ENCODE measurements at regions not wholly inside any gene's neighbourhood (a gene's known extent, or its start where the extent isn't known, plus 50 kb on each side); places are given as distances from the start of the nearest gene placed in this dataset.

DNA sequence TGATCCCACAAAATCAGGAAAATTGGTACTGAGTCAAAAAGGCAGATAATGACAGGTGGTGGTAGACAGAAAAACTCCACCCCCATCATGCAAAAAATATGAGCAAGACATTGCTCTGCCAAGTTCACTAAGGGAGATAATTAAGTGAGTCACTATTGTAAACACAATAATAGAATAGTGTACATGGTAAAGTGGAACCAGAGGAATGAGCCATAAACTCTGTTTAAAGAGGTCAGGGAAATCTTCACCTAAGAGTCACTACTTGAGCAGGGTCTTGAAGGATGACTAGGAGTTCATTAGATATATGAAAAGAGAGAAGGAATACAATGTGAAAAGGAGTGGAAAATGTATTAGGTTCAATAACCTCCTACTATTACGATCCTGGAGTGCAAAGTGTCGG, 213.4 kb upstream of the PEX5L start:
- TF ChIP-seq CTCF (IDR thresholded peaks at IDR 0.05): no peak
- TF ChIP-seq EZH2 (IDR thresholded peaks at IDR 0.05; ENCODE audit: borderline replicate concordance, insufficient read depth, low read depth, low read length, poor library complexity, severe bottlenecking): no peak
- H3K4me1 Mint-ChIP-seq: no peaks in the 10 kb centered on the region
- H3K27me3 ChIP-seq (replicated peaks in 1 of 4; ENCODE audit: control extremely low read depth in 1 of 4, control insufficient read depth in 3 of 4, insufficient read depth in 4 of 4, low read length in 3 of 4): no peaks in the 10 kb centered on the region
- no peak for ATAC-seq (ENCODE audit: low read depth)
- no peak overlapping the region for H3K4me3 Mint-ChIP-seq
- CTCF ChIA-PET: no interaction called here
- H3K27me3 Mint-ChIP-seq: peaks cover 4% of the 10 kb centered on the region
- H3K9me3 ChIP-seq (ENCODE audit: control extremely low read depth in 1 of 3, control insufficient read depth in 2 of 3, insufficient read depth in 1 of 3, low read length in 2 of 3): no peaks in the 10 kb centered on the region
- no peak overlapping the region for H3K27ac ChIP-seq (ENCODE audit: low read length in 2 of 2)
- POLR2A ChIA-PET: no interaction called here
- H3K4me2 ChIP-seq (replicated peaks; ENCODE audit: low read depth, low read length, poor library complexity, severe bottlenecking): no peak overlapping the region
- intact Hi-C loops (cut with micrococcal nuclease): no loop called here
- H4K20me1 ChIP-seq (ENCODE audit: control insufficient read depth, insufficient read depth, low read length, poor library complexity, severe bottlenecking): no peaks in the 10 kb centered on the region
- H3K9me3 Mint-ChIP-seq (ENCODE audit: insufficient read depth): no peaks in the 10 kb centered on the region
- WGBS (ENCODE audit: insufficient coverage): no CpG with 5 or more reads among the region's 2 CpGs
- no peak overlapping the region for H3K9ac ChIP-seq (ENCODE audit: low read length)
- no peak overlapping the region for H2AFZ ChIP-seq (ENCODE audit: insufficient read depth, low read depth, low read length, poor library complexity, severe bottlenecking)
- no peak overlapping the region for H3K4me3 ChIP-seq (ENCODE audit: control extremely low read depth in 1 of 5, extremely low read depth in 1 of 5, insufficient read depth in 1 of 5, low read depth in 2 of 5, low read length in 4 of 5)
- H3K27ac Mint-ChIP-seq: no peak overlapping the region
- no peaks in the 10 kb centered on the region for H3K4me1 ChIP-seq (ENCODE audit: control insufficient read depth in 2 of 2, insufficient read depth in 2 of 2, low read length in 2 of 2)
- DNase-seq: no peak
- no peaks in the 10 kb centered on the region for H3K79me2 ChIP-seq (ENCODE audit: control insufficient read depth, insufficient read depth, low read length)
- H3K36me3 ChIP-seq (replicated peaks in 1 of 2; ENCODE audit: control extremely low read depth in 1 of 2, control insufficient read depth in 1 of 2, extremely low read depth in 1 of 2, insufficient read depth in 2 of 2, low read length in 1 of 2): no peaks in the 10 kb centered on the region

- H3K27me3 Mint-ChIP-seq: peaks cover under 1% of the 10 kb centered on the region
- POLR2A ChIA-PET: no interaction called here
- intact Hi-C loops (cut with micrococcal nuclease): no loop called here
Measured at GRCh38 chr3:180252683-180253082, 215.9 kb upstream of the PEX5L start.

More at GRCh38 chr3:180252683-180253082, 215.9 kb upstream of the PEX5L start:
- Histone ChIP-seq H3K4me1 (ENCODE audit: control insufficient read depth in 2 of 2, insufficient read depth in 2 of 2, low read length in 2 of 2) (no peaks in the 10 kb centered on the region), H3K4me3 (ENCODE audit: control extremely low read depth in 1 of 5, extremely low read depth in 1 of 5, insufficient read depth in 1 of 5, low read depth in 2 of 5, low read length in 4 of 5) (no peak overlapping the region), H3K9me3 (ENCODE audit: control extremely low read depth in 1 of 3, control insufficient read depth in 2 of 3, insufficient read depth in 1 of 3, low read length in 2 of 3) (no peaks in the 10 kb centered on the region), H3K4me2 (replicated peaks; ENCODE audit: low read depth, low read length, poor library complexity, severe bottlenecking) (no peak overlapping the region), H3K27me3 (replicated peaks in 1 of 4; ENCODE audit: control extremely low read depth in 1 of 4, control insufficient read depth in 3 of 4, insufficient read depth in 4 of 4, low read length in 3 of 4) (no peaks in the 10 kb centered on the region), H3K27ac (ENCODE audit: low read length in 2 of 2) (no peak overlapping the region), H3K36me3 (replicated peaks in 1 of 2; ENCODE audit: control extremely low read depth in 1 of 2, control insufficient read depth in 1 of 2, extremely low read depth in 1 of 2, insufficient read depth in 2 of 2, low read length in 1 of 2) (no peaks in the 10 kb centered on the region), H2AFZ (ENCODE audit: insufficient read depth, low read depth, low read length, poor library complexity, severe bottlenecking) (no peak overlapping the region), H4K20me1 (ENCODE audit: control insufficient read depth, insufficient read depth, low read length, poor library complexity, severe bottlenecking) (no peaks in the 10 kb centered on the region), H3K79me2 (ENCODE audit: control insufficient read depth, insufficient read depth, low read length) (no peaks in the 10 kb centered on the region), H3K9ac (ENCODE audit: low read length) (no peak overlapping the region)
- ATAC-seq (ENCODE audit: low read depth) (no peak), DNase-seq (no peak)
- CTCF ChIA-PET: no interaction called here
- Mint-ChIP-seq H3K9me3 (ENCODE audit: insufficient read depth) (no peaks in the 10 kb centered on the region), H3K27ac (no peak overlapping the region), H3K4me3 (no peak overlapping the region), H3K4me1 (no peaks in the 10 kb centered on the region)
- TF ChIP-seq CTCF (IDR thresholded peaks at IDR 0.05): no peak
- TF ChIP-seq EZH2 (IDR thresholded peaks at IDR 0.05; ENCODE audit: borderline replicate concordance, insufficient read depth, low read depth, low read length, poor library complexity, severe bottlenecking): no peak
- no CpG with 5 or more reads among the region's 3 CpGs for WGBS (ENCODE audit: insufficient coverage)
